H9 (cell line): ENCODE measurements at regions not wholly inside any gene's neighbourhood (a gene's known extent, or its start where the extent isn't known, plus 50 kb on each side); places are given as distances from the start of the nearest gene placed in this dataset.

Source experiments
- DNase-seq: peaks from one replicate; pipeline ENCODE4 v3.0.0-alpha.2; 2017
- H2AFZ ChIP-seq: one replicate; pipeline ENCODE4 v1.6.1; 2013; ENCODE audit warnings: mild to moderate bottlenecking, low read length, control low read depth, moderate library complexity
- H2AK5ac ChIP-seq: 2 replicates; pipeline ENCODE4 v1.6.1; 2013; ENCODE audit warnings: low read length, control low read depth, mixed read lengths; ENCODE audit not compliant: insufficient read length
- H2BK120ac ChIP-seq: one replicate; pipeline ENCODE4 v1.6.1; 2013; ENCODE audit warnings: low read depth, mild to moderate bottlenecking, low read length, control low read depth, inconsistent platforms; ENCODE audit not compliant: poor library complexity, severe bottlenecking
- H2BK12ac ChIP-seq: 2 replicates; pipeline ENCODE4 v1.6.1; 2013; ENCODE audit warnings: low read length, control low read depth, mixed read lengths, low read depth; ENCODE audit not compliant: insufficient read length
- H2BK15ac ChIP-seq: 2 replicates; pipeline ENCODE4 v1.6.1; 2013; ENCODE audit warnings: low read depth, low read length, control low read depth
- H2BK20ac ChIP-seq: one replicate; pipeline ENCODE4 v1.6.1; 2013; ENCODE audit warnings: low read depth, mild to moderate bottlenecking, low read length, control low read depth, inconsistent platforms; ENCODE audit not compliant: poor library complexity, severe bottlenecking
- H2BK5ac ChIP-seq: 2 replicates; pipeline ENCODE4 v1.6.1; 2013; ENCODE audit warnings: low read length, control low read depth, mixed read lengths; ENCODE audit not compliant: insufficient read length
- H3K14ac ChIP-seq: 2 replicates; pipeline ENCODE4 v1.6.1; 2013; ENCODE audit warnings: low read length, control low read depth; ENCODE audit not compliant: insufficient read depth
- H3K18ac ChIP-seq: 2 replicates; pipeline ENCODE4 v1.6.1; 2013; ENCODE audit warnings: low read depth, mild to moderate bottlenecking, mixed read lengths, low read length, control low read depth; ENCODE audit not compliant: insufficient read length
- H3K23ac ChIP-seq: 2 replicates; pipeline ENCODE4 v1.6.1; 2013; ENCODE audit warnings: low read length, control low read depth, mixed read lengths, low read depth; ENCODE audit not compliant: insufficient read length
- H3K23me2 ChIP-seq: 2 replicates; pipeline ENCODE4 v1.6.1; 2013; ENCODE audit warnings: low read depth, mild to moderate bottlenecking, mixed read lengths, low read length, control low read depth; ENCODE audit not compliant: insufficient read length, poor library complexity, severe bottlenecking
- H3K27ac ChIP-seq: 2 replicates; pipeline ENCODE4 v1.5.1; 2013; ENCODE audit warnings: low read length, control low read depth, mixed read lengths, low read depth; ENCODE audit not compliant: insufficient read length
- H3K27me3 ChIP-seq: 2 replicates; pipeline ENCODE4 v1.6.1; 2013; ENCODE audit warnings: low read length, control low read depth, inconsistent platforms; ENCODE audit not compliant: insufficient read depth
- H3K4ac ChIP-seq: 2 replicates; pipeline ENCODE4 v1.6.1; 2013; ENCODE audit warnings: low read depth, mild to moderate bottlenecking, control low read depth, inconsistent platforms, low read length, moderate library complexity
- H3K4me1 ChIP-seq: 2 replicates; pipeline ENCODE4 v1.6.1; 2013; ENCODE audit warnings: low read length, control low read depth, inconsistent platforms; ENCODE audit not compliant: insufficient read depth
- H3K4me2 ChIP-seq: 2 replicates; pipeline ENCODE4 v1.6.1; 2013; ENCODE audit warnings: low read length, control low read depth, mixed read lengths; ENCODE audit not compliant: insufficient read length, insufficient read depth
- H3K56ac ChIP-seq: 2 replicates; pipeline ENCODE4 v1.6.1; 2013; ENCODE audit warnings: low read depth, mild to moderate bottlenecking, mixed read lengths, low read length, control low read depth; ENCODE audit not compliant: insufficient read length
- H3K79me1 ChIP-seq: 2 replicates; pipeline ENCODE4 v1.6.1; 2013; ENCODE audit warnings: low read depth, mild to moderate bottlenecking, moderate library complexity, low read length, control low read depth, inconsistent platforms; ENCODE audit not compliant: insufficient read depth, poor library complexity, severe bottlenecking
- H3K79me2 ChIP-seq: 2 replicates; pipeline ENCODE4 v1.6.1; 2013; ENCODE audit warnings: low read length, control low read depth, inconsistent platforms; ENCODE audit not compliant: insufficient read depth
- H3K9ac ChIP-seq: 2 replicates; pipeline ENCODE4 v1.6.1; 2013; ENCODE audit warnings: low read length, control low read depth, mixed read lengths; ENCODE audit not compliant: insufficient read length; ENCODE audit errors: extremely low read depth
- H3K9me3 ChIP-seq: one replicate; pipeline ENCODE4 v1.6.1; 2013; ENCODE audit warnings: low read depth, low read length, inconsistent platforms; ENCODE audit not compliant: control insufficient read depth
- H3T11ph ChIP-seq: one replicate; pipeline ENCODE4 v1.6.1; 2013; ENCODE audit warnings: mild to moderate bottlenecking, low read length, control low read depth, inconsistent platforms
- H4K20me1 ChIP-seq: one replicate; pipeline ENCODE4 v1.6.1; 2013; ENCODE audit not compliant: control insufficient read depth, insufficient read length, insufficient read depth
- H4K5ac ChIP-seq: 2 replicates; pipeline ENCODE4 v1.6.1; 2013; ENCODE audit warnings: low read depth, mild to moderate bottlenecking, mixed read lengths, low read length, control low read depth; ENCODE audit not compliant: insufficient read length
- H4K8ac ChIP-seq: replicated peaks from 2 replicates; pipeline ENCODE4 v1.6.1; 2013; ENCODE audit warnings: low read length, control low read depth, mixed read lengths, low read depth; ENCODE audit not compliant: insufficient read length
- H4K91ac ChIP-seq: 2 replicates; pipeline ENCODE4 v1.6.1; 2013; ENCODE audit warnings: low read depth, mild to moderate bottlenecking, moderate library complexity, mixed read lengths, low read length, control low read depth; ENCODE audit not compliant: insufficient read length
- H3K27ac Mint-ChIP-seq, 3 experiments: 2 replicates in 2 of 3; 3 replicates in 1 of 3; pipeline ENCODE4 v1.8.0; 2020 to 2021; ENCODE audit warnings: mixed read lengths in 3 of 3, mild to moderate bottlenecking in 1 of 3, moderate library complexity in 1 of 3
- H3K27me3 Mint-ChIP-seq: 2 replicates; pipeline ENCODE4 v1.8.0; 2021; ENCODE audit warnings: low read depth, mild to moderate bottlenecking, moderate library complexity, mixed read lengths
- H3K36me3 Mint-ChIP-seq, 3 experiments: 2 replicates in 2 of 3; 3 replicates in 1 of 3; pipeline ENCODE4 v1.8.0; 2020 to 2021; ENCODE audit warnings: low read depth in 3 of 3, mixed read lengths in 3 of 3; ENCODE audit not compliant: insufficient read depth in 1 of 3
- H3K4me1 Mint-ChIP-seq, 2 experiments: 2 replicates each; pipeline ENCODE4 v1.8.0; 2020; ENCODE audit warnings: mixed read lengths in 2 of 2
- H3K4me3 Mint-ChIP-seq, 2 experiments: 2 replicates in 1 of 2; 3 replicates in 1 of 2; pipeline ENCODE4 v1.8.0; 2020 to 2021; ENCODE audit warnings: mild to moderate bottlenecking in 2 of 2, mixed read lengths in 2 of 2, moderate library complexity in 1 of 2
- H3K9me3 Mint-ChIP-seq, 2 experiments: 2 replicates in 1 of 2; 3 replicates in 1 of 2; pipeline ENCODE4 v1.8.0; 2020; ENCODE audit warnings: mild to moderate bottlenecking in 2 of 2, mixed read lengths in 2 of 2, moderate library complexity in 1 of 2
- CTCF ChIP-seq: fragments of 200-600 bp; sonication (generic); conservative IDR thresholded peaks from 3 replicates; pipeline ENCODE4 v1.8.0; 2021; ENCODE audit warnings: antibody characterized with exemption, mild to moderate bottlenecking
- WGBS: extraction: QIAGEN DNeasy Blood & Tissue Kit; methylation state at CpG from one replicate; pipeline ENCODE4 v1.1.7; 2013; ENCODE audit warnings: missing lambda C conversion rate, low lambda C conversion rate, mixed read lengths; ENCODE audit not compliant: insufficient read length; ENCODE audit errors: extremely low coverage; 5-methylcytosine and 5-hydroxymethylcytosine counted together

- no peak overlapping the region for H3K4me3 Mint-ChIP-seq
- no peak for TF ChIP-seq CTCF
- Histone ChIP-seq H2BK12ac (no peak overlapping the region), H3K9me3 (no peaks in the 10 kb centered on the region), H2AFZ (no peak overlapping the region), H2BK120ac (no peak overlapping the region), H3K27ac (no peak overlapping the region), H3T11ph (no peak overlapping the region), H4K5ac (no peak overlapping the region), H3K23me2 (no peaks in the 10 kb centered on the region), H3K14ac (no peak overlapping the region), H4K8ac (no peak overlapping the region), H2AK5ac (no peak overlapping the region), H3K4ac (no peak overlapping the region), H3K23ac (no peak overlapping the region), H4K20me1 (no peaks in the 10 kb centered on the region), H3K18ac (no peak overlapping the region), H4K91ac (no peak overlapping the region), H3K4me2 (no peak overlapping the region), H3K79me2 (no peaks in the 10 kb centered on the region), H3K4me1 (no peaks in the 10 kb centered on the region), H3K27me3 (no peaks in the 10 kb centered on the region), H2BK15ac (peak overlapping the region; percentile 83; the same call in 1 of the 2 replicates), H3K79me1 (no peaks in the 10 kb centered on the region), H2BK5ac (no peak overlapping the region), H3K56ac (no peak overlapping the region), H3K9ac (no peak overlapping the region), H2BK20ac (no peak overlapping the region)
- no peaks in the 10 kb centered on the region for H3K27me3 Mint-ChIP-seq
- peaks cover 5 to 14% (median 6%) of the 10 kb centered on the region in 3 experiments for H3K36me3 Mint-ChIP-seq
- no CpG with 5 or more reads among the region's 5 CpGs for WGBS
- H3K9me3 Mint-ChIP-seq: peaks cover 15% of the 10 kb centered on the region in 2 experiments
- no peak for DNase-seq
- no peak overlapping the region for H3K27ac Mint-ChIP-seq
- peaks cover 9 to 13% of the 10 kb centered on the region in 2 experiments for H3K4me1 Mint-ChIP-seq
Observed at GRCh38 chr2:21330786-21331391, 207.1 kb downstream of the TDRD15 start.
